AG09319 (cell line): ENCODE measurements at regions not wholly inside any gene's neighbourhood (a gene's known extent, or its start where the extent isn't known, plus 50 kb on each side); places are given as distances from the start of the nearest gene placed in this dataset.

ENCODE experiments used
- DNase-seq: peaks from one replicate; pipeline ENCODE4 v3.0.0-alpha.2; 2010; ENCODE audit warnings: low read depth; ENCODE audit errors: extremely low read depth
- CTCF ChIP-seq: IDR thresholded peaks from 2 replicates; pipeline ENCODE4 v1.5.1; 2011; ENCODE audit warnings: low read depth, mild to moderate bottlenecking, inconsistent platforms, low read length, moderate library complexity

GRCh38 chr2:128585706-128586105, 267.0 kb upstream of the HS6ST1 start:
- peak; percentile 29 for DNase-seq

GRCh38 chr2:128589681-128590080, 271.0 kb upstream of the HS6ST1 start:
- no peak for TF ChIP-seq CTCF
- no peak for DNase-seq

More at GRCh38 chr2:128585706-128586105, 267.0 kb upstream of the HS6ST1 start:
- no peak for TF ChIP-seq CTCF

GRCh38 chr2:128590309-128591021, 271.8 kb upstream of the HS6ST1 start:
- no peak for DNase-seq
- no peak for TF ChIP-seq CTCF

GRCh38 chr2:128591022-128591860, 272.6 kb upstream of the HS6ST1 start:
- no peak for TF ChIP-seq CTCF
- DNase-seq, result no peak

GRCh38 chr2:128591861-128592822, 273.5 kb upstream of the HS6ST1 start:
- TF ChIP-seq CTCF, result no peak
- DNase-seq, result no peak

- TF ChIP-seq CTCF, result no peak
- no peak for DNase-seq
Measured at GRCh38 chr2:128593518-128593878, 274.8 kb upstream of the HS6ST1 start.
